Activated CD8-positive, alpha-beta memory T cell treated with anti-CD3 and anti-CD28 coated beads for 24 hours (primary cell): ENCODE measurements at regions not wholly inside any gene's neighbourhood (a gene's known extent, or its start where the extent isn't known, plus 50 kb on each side); places are given as distances from the start of the nearest gene placed in this dataset.

Experiments
- DNase-seq: peaks from one replicate; pipeline ENCODE4 v3.0.0-alpha.2; 2020

DNA sequence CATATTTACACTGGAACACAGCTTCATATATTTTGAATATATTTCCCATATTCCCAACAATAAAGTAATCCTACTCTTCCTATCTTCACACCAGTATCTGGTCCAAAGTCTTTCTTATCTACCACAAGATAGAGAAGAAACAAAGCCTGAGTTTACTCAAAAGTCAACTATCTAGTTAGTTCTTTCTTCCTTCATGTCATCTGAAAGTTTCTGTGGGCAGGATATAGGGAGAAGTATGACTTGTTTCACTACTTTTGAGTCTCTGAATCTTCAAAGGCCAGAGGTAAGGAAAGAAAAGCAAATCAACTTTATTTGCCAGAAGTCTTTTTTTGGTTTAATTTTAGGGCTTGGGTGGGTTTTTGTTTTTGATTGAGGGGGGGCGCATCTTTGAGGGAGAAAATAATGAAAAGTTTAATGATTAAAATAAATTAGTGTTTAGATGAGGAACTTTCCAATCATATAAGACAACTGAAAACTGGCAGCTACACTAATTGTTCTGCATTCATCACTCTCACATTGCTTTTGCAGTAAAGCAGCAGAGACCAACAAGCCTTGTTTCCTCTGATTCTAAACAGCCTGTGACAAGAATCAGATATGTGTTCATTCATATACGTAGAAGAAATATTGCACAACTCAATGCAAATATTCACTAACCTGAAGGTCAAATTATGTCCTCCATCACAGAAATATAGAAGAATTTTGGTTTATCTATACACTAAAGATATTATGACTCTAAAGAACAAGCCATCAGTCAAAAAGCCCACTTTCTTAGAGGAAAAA lies 421.4 kb downstream of the SHQ1 start:
- no peak for DNase-seq

DNA sequence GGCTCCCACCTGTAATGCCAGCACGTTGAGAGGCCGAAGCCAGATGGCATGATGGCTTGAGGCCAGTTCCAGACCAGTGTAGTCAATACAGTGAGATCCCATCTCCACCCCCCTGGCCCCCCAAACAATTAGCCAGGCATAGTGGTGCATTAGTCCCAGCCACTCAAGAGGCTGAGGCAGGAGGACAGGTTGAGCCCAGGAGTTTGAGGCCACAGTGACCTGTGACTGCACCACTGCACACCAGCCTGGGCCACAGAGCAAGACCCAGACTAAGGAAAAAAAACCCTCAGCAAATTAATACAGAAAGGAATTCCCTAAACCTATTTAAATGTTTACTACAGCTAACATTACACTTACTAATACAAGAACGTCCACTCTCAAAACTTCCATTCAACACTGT lies 424.6 kb downstream of the SHQ1 start:
- no peak for DNase-seq

- no peak for DNase-seq
Measured at GRCh38 chr3:72421786-72422185, 426.5 kb downstream of the SHQ1 start.

- no peak for DNase-seq
Measured at GRCh38 chr3:72421126-72421525, 427.1 kb downstream of the SHQ1 start.

GRCh38 chr3:72418856-72419255 lies 429.4 kb downstream of the SHQ1 start:
- DNase-seq, result no peak

DNA sequence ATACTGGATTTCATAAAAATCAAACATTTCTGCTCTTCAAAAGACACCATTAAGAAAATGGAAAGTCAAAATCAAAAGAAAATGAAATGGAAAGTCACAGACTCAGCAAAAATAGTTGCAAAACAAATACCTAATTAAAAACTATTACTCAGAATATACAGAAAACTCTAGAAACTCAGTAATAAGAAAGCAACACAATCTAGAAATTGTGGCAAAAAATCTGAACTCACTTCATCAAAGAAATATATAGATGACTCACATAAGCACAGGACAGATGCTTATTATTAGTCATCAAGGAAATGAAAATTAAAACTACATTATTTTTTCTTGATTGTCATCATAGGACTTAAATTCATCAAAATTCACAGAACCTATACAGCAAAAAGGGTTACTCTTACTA lies 430.0 kb downstream of the SHQ1 start:
- DNase-seq, result no peak

DNA sequence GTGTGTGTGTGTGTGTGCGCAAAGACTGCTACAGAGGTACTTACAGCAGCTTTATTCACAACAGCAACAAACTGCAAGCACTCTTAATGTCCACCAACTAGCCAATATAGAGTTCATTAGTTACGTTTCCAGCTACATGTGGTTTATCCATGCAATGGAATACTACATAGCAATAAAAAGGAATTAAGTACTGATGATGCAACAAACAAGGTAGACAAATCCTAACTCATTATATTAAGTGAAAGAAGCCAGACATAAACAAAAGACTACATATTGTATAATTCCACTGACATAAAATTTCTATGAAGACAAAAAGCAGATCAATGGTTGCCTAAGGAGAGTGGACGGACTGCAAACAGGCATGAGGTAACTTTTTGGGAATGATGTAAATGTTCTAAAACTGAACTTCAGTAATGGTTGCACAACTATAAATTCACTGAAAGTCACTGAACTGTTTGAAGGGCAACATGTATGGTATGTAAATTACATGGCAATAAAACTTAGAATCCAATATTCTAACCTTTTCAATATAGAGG lies 433.7 kb downstream of the SHQ1 start:
- DNase-seq, result no peak

DNA sequence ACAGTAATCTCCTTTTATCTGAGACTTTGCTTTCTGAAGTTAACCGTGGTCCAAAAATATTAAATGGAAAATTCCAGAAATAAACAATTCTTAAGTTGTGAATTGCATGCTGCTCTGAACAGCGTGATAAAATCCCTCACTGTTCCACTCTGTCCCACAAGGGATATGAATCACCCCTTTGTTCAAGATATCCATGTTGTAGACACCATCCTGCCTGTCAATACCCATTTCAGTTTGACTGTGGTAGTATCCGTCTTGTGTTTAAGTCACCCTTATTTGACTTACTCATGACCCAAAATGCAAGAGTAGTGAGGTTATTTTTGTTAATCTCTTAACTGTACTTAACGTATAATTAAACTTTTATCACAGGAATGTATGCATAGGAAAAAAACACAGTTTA lies 435.0 kb downstream of the SHQ1 start:
- DNase-seq, result no peak

- DNase-seq, result no peak
Measured at GRCh38 chr3:72412340-72412956, 435.8 kb downstream of the SHQ1 start.

DNA sequence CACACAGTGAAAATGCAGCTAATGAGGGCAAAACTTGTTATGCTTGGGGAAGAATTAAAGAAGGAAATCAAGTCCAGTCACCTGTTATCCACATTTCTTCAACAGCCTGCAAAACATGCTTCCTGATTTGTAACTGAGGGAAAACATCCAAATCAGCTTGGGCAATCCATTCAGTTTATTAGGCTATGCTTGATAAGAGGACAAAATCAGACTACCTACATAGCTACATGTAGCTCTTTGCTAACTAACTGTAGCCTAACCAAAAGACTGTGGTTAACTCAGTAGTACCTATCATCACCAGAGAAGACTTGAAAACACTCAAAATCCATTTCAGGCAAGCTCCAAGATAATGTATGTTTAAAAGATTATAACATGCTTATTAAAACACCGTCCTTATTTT lies 436.4 kb downstream of the SHQ1 start:
- DNase-seq, result no peak

DNA sequence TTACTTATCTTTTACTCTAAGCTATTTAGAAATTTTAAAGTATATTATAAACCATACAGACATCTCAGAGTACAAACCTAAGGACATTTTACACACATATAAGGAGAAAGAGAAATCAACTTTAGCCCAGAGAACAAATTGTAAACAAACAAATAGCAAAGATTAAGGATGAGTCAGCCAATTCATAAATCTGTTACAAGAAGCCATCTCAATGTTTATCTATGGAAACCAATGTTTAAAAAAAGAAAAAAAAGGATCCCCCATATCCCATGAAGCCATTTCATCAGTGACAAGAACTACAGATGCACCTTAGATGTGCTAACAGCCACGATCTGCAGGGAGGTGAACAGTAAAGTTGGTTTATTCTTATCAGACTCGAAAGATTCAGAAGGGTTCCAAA lies 437.1 kb downstream of the SHQ1 start:
- no peak for DNase-seq

- DNase-seq, result no peak
Measured at GRCh38 chr3:72408983-72409779, 439.1 kb downstream of the SHQ1 start.

DNA sequence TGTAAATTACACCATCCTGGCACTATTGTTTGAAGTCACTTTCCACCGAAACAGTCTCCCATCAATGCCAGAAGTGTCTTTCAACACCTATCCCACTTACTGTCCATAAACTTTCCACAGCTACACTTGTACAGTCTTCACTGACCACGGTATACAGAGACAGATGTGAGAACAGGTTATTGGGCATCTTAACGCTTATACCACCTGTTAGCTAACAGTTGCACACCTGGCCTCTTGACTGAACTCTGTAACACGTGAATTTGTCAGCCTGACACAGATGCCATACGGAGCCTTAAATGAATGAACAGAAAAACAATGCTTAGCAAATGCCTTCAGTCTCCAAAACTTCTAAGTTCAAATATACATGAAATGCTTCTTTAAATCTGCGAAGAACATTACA lies 440.5 kb downstream of the SHQ1 start:
- no peak for DNase-seq

DNA sequence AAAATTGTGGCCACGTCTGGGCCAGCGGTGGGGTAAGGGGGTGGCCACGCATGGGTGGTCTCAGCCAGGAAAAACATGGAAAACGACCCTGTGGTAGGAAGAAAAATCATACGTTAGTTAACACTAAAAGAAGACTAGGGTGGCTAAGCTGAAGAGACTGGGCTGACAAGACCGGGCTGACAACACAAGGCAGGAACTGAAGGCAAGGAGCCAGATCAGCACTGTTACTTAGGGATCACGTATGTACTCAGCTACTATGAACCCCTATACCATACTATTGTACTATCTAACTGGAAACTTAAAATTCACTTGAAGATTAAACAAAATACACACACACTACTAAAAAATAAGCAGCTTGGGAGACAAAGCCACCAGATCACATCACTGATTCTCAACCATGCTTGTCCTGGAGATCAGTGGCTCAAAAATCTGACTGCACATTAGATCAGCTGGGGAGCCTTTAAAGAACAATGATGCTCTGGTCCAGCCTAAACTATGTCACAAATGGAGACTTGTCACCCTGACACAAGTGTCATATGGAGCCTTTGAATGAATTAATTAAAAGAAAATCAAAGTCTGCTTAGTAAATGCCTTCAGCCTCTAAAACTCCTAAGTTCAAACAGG lies 442.2 kb downstream of the SHQ1 start:
- no peak for DNase-seq

DNA sequence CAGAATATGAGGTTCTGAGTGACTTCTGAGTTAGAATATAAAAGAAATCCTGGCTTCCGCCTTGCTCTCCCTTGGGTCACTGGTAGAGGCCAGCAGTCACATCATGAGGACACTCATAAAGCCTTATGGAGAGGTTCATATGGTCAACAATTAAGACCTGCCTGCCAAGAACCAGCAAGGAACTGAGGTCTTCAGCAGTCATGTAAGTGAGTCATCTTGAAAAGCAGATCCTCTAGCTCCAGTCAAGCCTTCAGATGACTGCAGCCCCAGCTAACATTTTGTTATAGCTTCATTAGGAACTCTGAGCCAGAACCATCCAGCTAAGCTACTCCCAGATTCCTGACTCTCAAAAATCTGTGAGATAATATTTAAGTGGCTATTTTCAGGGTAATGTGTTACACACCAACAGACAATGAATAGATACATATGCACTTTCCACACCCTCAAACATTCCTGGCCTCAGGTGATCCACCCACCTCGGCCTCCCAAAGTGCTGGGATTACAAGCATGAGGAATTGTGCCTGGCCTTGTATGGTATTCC lies 447.2 kb downstream of the SHQ1 start:
- DNase-seq, result no peak

GRCh38 chr3:72398781-72399180 lies 449.5 kb downstream of the SHQ1 start:
- DNase-seq, result no peak

DNA sequence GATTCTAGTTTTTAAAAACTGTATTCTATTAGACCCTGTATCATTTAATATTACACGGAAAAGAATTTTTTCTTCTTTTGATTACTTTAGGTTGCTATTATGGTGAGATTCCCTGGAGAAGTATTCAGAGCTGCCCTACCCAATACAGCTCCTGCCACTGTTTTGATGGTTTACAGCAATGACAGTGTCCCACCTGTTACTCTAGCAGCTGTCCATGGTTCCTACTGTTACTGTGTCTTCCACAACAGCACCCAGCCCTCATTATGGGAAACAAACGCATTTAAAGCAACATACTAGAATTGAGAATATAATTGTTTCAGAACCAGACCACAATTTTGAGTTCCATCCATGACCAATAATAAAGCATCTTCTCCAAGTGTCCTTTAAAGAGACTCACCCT lies 450.7 kb downstream of the SHQ1 start:
- no peak for DNase-seq

DNA sequence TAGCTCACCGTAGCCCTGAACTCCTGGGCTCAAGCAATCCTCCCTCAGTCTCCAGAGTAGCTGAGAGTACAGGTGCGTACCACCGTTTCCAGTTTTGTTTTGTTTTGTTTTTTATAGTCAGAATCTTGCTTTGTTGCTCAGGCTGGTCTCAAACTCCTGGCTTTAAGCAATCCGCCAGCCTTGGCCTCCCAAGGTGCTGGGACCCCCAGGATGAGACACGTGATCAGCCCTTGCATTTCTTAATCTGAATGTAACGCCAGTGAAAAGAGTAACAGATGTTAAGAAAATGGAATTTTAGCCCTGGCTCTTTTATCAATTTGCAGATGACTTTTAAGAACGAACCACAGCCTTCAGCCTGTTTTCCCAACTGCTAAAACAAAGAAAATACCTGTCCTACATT lies 451.3 kb downstream of the SHQ1 start:
- DNase-seq, result no peak

- no peak for DNase-seq
Measured at GRCh38 chr3:72395776-72396311, 452.4 kb downstream of the SHQ1 start.

DNA sequence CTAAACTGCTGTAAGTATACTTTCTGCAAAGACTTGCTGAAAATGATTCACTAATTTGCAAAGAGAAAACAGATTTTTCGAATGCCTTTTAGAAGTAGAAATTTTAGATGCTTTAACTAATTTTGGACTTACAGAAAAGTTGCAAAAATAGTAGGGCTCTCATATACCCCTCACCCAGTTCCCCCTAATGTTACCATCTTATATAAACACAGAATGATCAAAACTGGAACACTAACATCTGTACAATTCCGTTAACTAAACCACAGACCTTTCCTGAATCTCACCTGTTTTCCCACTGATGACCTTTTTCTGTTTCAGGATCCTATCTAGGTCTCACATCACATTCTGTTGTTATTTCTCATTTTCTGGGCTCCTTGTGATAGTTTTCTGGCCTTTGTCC lies 454.8 kb downstream of the SHQ1 start:
- no peak for DNase-seq

- DNase-seq, result no peak
Measured at GRCh38 chr3:72391659-72392058, 456.6 kb downstream of the SHQ1 start.

- no peak for DNase-seq
Measured at GRCh38 chr3:72390841-72391240, 457.4 kb downstream of the SHQ1 start.

DNA sequence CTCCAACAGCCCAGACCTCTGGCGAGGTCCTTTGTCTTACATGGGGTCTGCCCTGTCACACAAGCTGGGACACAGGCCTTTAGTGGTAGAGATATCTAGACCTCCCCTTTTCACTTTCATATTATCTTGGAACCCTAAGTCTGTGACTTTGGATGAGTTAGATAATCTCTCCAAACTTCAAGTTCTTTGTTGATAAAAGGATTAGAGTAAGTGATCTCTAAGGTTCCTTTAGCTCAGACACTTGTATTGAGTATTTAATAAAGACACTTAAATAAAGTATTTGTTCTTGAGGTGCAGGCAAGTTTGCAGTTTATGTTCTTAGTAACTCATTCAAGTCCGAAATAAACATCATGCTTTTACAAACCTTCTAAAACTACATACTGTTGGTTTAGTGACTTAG lies 459.6 kb downstream of the SHQ1 start:
- DNase-seq, result no peak
